Suppressor macrophage treated with lipopolysaccharide for 1 hour (primary cell): ENCODE measurements at regions not wholly inside any gene's neighbourhood (a gene's known extent, or its start where the extent isn't known, plus 50 kb on each side); places are given as distances from the start of the nearest gene placed in this dataset.
A peak's percentile ranks its signal among the peaks of the same experiment; 100 is the strongest.
"Not testable (repeated sequence)": the region's sequence is repeated elsewhere in the genome, so short reads cannot be mapped to it uniquely, and the experiment has no call there.

Experiments used
- DNase-seq, 3 donors: peaks; one replicate each; pipeline ENCODE4 v3.0.0-alpha.2; 2020 to 2022

- DNase-seq = no peak
Measured at GRCh38 chr18:1503847-1504246, 599.2 kb downstream of the ADCYAP1 start.

- no peak for DNase-seq
Measured at GRCh38 chr18:1505856-1506255, 601.2 kb downstream of the ADCYAP1 start.

GRCh38 chr18:1510542-1511179 is 606.0 kb downstream of the ADCYAP1 start:
- DNase-seq = no peak

GRCh38 chr18:1511619-1512311 is 607.1 kb downstream of the ADCYAP1 start:
- DNase-seq = peak; percentile 25 to 48 (median 25)

GRCh38 chr18:1513519-1513918 is 608.8 kb downstream of the ADCYAP1 start:
- DNase-seq = peak; percentile 7 to 47 (median 21)

- DNase-seq = not testable (repeated sequence)
Measured at GRCh38 chr18:1521588-1522248, 617.0 kb downstream of the ADCYAP1 start.

GRCh38 chr18:1522249-1522615 is 617.6 kb downstream of the ADCYAP1 start:
- no peak for DNase-seq

- DNase-seq = no peak
Measured at GRCh38 chr18:1526991-1527390, 622.3 kb downstream of the ADCYAP1 start.

- no peak for DNase-seq
Measured at GRCh38 chr18:1527805-1528204, 623.1 kb downstream of the ADCYAP1 start.

GRCh38 chr18:1528447-1528846 is 623.8 kb downstream of the ADCYAP1 start:
- DNase-seq = no peak

GRCh38 chr18:1528964-1529509 is 624.4 kb downstream of the ADCYAP1 start:
- DNase-seq = no peak

- no peak for DNase-seq
Measured at GRCh38 chr18:1530650-1531049, 626.0 kb downstream of the ADCYAP1 start.

GRCh38 chr18:1539276-1539675 is 634.6 kb downstream of the ADCYAP1 start:
- DNase-seq = no peak

- DNase-seq = no peak
Measured at GRCh38 chr18:1541478-1541877, 636.8 kb downstream of the ADCYAP1 start.

- DNase-seq = no peak
Measured at GRCh38 chr18:1542230-1542774, 637.6 kb downstream of the ADCYAP1 start.

GRCh38 chr18:1544016-1544415 is 639.3 kb downstream of the ADCYAP1 start:
- DNase-seq = no peak

- DNase-seq = not testable (repeated sequence)
Measured at GRCh38 chr18:1557711-1558110, 653.0 kb downstream of the ADCYAP1 start.

GRCh38 chr18:1559563-1559962 is 654.9 kb downstream of the ADCYAP1 start:
- peak; percentile 33 to 51 (median 35) for DNase-seq

- DNase-seq = no peak
Measured at GRCh38 chr18:1564793-1565192, 660.1 kb downstream of the ADCYAP1 start.

GRCh38 chr18:1571206-1571605 is 666.5 kb downstream of the ADCYAP1 start:
- DNase-seq = peak; percentile 17 to 61 (median 38)

- no peak for DNase-seq
Measured at GRCh38 chr18:1573732-1574131, 669.1 kb downstream of the ADCYAP1 start.

- no peak for DNase-seq
Measured at GRCh38 chr18:1575084-1575483, 670.4 kb downstream of the ADCYAP1 start.

- peak; percentile 41 to 57 (median 53) for DNase-seq
Measured at GRCh38 chr18:1578505-1578904, 673.8 kb downstream of the ADCYAP1 start.
